NCI-H1417 treated with DMSO at 0.1 percent for 48 hours (cell line): ENCODE measurements at regions not wholly inside any gene's neighbourhood (a gene's known extent, or its start where the extent isn't known, plus 50 kb on each side); places are given as distances from the start of the nearest gene placed in this dataset.

ENCODE experiments used
- DNase-seq: peaks from one replicate; lab custom pipeline; 2025; lab: John Stamatoyannopoulos, UW

DNA sequence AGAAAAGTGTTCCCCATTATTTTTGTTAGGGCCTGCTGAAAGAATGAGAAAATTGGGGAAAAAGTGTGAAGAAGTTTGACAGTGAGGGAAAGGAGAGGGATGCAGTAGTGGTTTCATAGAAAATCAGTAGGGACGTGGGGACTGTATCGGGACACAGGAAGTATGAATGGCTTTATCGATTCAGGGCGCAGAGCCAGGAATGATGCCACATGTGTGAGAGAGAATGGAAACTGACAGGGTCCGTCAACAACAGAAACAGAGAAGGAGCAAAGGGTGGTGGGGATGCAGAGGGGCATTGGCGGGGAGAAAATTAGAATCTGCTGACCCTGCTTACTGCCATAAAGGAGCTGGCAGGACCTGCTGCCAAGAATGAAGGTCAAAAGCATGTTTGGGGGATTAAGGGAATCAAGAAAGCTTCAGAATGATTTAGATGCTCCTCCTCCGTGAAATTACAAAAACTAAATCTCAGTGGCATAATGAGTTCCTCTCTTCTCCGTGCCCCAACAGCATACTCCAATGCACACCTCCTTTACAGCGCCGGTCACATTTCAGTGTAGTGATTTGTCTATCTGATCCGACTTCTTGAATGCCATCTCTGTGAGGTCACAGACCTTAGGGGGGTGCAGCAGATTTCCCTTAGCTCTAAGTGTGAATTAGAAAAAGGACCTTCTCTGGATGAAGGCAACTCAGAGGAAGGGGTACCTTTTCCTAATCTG lies 92.6 kb downstream of the EMP1 start:
- no peak for DNase-seq

DNA sequence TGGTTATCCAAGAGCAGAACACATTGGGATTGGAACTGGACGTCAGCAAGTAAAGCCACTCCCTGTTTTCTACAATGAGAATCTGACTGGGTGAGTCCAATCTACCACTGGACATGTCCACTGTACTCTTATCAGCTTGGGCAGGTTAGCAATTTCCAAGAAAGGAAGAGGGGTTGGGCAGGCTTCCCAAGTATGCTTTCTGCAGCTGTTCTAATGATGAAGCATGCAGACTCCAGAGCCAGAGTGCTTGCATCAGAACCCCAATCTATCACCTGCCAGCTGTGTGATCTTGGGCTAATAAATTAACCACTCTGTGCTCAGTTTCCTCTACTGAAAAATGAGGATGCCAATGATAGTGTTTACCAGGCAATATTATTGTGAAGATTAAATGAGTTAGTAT lies 92.0 kb downstream of the EMP1 start:
- no peak for DNase-seq

DNA sequence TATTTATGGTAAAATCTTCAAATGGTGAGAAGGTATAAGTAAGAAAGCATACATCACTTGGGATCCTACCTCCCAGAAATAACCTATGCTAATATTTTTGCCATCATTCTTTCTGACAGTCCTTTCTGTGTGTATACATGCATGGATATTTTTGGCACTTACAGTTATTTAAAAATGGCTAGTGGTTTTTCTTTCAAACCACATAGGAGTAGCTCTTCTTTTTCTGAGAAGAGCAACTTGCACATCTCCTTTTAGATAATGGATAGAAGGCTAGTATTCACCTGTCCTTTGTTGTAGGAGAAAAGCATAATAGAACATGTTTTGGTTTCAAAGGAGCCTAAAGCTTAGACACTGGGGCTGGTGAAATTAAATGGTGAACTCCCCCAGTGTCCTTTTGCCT lies 87.3 kb downstream of the EMP1 start:
- DNase-seq = no peak

DNA sequence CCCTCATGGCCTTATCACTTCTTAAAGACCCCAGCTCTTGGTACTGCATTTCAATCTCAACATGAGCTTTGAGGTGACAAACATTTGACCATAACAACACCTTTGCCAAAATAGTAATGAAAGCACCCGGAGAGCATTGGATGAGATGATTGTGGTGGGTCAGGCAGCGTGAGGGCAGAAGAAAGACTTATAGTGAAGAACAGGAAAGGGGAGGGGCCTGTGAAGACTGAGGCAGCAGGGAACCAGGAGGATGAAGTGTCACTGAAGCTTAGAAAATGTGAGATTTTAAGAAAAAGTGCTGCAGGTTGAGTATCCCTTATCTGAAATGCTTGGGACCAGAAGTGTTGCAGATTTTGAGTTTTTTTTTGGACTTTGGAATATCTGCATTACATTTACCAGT lies 86.3 kb downstream of the EMP1 start:
- DNase-seq = no peak

GRCh38 chr12:13278249-13278787 lies 81.8 kb downstream of the EMP1 start:
- no peak for DNase-seq

DNA sequence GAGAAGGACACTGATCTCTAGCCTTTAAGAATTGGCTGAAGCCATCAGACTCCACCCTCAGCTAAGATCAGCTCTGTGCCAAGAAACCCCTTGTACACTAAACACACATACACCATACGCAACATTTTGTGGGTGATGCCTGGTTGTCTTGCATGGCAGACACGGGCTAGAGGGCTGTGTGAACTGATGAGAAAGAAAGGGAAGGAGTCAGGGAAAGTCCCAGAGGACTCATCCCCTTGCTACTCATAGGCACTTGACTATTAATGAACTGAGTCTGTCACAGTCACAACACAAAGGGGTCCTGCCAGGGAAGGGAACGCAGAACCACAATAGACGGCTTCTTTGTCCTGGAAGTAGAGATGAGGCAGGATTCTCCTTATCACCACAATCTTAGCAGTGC lies 80.8 kb downstream of the EMP1 start:
- no peak for DNase-seq

DNA sequence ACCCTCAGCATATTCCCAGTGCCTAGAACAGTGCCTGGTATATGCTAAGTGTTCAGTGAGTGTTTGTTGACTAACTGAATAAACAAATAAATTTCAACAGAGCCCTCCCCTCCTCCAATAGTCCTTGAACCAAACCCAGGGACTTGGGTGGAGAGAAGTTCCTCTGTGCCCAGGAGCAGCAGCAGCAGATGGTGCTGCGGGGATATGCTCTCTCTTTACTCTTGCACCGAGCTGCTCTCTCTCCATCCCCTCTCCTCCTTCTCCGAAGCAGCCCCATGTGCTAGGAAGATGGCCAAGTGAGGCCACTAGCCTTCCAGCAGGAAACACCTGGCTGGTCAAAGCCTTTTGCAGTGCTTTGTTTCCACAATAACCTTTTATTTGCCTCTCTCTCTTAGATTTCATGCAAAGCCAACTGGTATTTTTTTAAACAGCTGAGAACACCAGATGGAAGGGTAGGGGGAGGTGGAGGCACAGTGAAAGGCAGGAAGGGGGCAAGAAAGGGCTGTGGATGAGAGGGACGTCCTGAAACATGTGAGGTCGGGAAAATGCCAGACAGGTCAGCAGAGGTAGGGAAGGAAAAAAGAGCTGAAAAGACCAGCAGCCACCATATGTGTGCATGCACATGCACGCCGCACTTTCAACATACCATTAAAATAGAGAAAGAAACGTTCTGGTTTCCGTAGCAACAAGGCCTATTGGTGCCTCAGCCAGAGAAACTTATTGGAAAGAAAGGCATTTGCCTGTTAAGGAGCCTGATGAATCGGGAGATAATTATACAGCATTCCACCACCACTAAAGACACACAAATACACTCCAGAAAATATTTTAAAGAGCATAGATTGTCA lies 78.9 kb downstream of the EMP1 start:
- DNase-seq = no peak

DNA sequence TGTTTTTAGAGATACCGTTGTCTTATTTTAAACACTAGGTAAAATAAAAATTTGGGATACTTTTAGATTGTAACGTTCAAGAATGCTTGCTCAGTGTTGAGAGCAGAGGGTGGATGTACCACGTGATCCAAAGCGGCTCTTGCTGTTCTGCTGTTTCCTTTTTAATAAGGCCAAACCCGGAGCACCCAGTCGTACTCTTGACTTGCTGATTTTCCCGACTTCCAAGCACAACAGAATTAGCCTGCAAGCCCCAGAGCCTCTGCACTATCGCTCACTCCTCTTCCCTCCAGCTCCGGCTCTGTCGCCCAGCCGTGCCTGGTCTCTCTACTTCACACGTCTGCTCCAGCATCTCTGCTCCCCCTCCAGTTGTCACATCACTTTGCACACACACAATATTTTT lies 77.3 kb downstream of the EMP1 start:
- no peak for DNase-seq

- DNase-seq = no peak
Measured at GRCh38 chr12:13273097-13273496, 76.6 kb downstream of the EMP1 start.

- no peak for DNase-seq
Measured at GRCh38 chr12:13270817-13271216, 74.3 kb downstream of the EMP1 start.
